ENCODE measurements at regions not wholly inside any gene's neighbourhood (a gene's known extent, or its start where the extent isn't known, plus 50 kb on each side); places are given as distances from the start of the nearest gene placed in this dataset.

GRCh38 chr3:193846569-193846968 is 253.6 kb downstream of the OPA1 start:
- TF ChIP-seq, protein P1, sequence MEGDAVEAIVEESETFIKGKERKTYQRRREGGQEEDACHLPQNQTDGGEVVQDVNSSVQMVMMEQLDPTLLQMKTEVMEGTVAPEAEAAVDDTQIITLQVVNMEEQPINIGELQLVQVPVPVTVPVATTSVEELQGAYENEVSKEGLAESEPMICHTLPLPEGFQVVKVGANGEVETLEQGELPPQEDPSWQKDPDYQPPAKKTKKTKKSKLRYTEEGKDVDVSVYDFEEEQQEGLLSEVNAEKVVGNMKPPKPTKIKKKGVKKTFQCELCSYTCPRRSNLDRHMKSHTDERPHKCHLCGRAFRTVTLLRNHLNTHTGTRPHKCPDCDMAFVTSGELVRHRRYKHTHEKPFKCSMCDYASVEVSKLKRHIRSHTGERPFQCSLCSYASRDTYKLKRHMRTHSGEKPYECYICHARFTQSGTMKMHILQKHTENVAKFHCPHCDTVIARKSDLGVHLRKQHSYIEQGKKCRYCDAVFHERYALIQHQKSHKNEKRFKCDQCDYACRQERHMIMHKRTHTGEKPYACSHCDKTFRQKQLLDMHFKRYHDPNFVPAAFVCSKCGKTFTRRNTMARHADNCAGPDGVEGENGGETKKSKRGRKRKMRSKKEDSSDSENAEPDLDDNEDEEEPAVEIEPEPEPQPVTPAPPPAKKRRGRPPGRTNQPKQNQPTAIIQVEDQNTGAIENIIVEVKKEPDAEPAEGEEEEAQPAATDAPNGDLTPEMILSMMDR (conservative IDR thresholded peaks at IDR 0.05; ENCODE audit: low read length), result no peak
- TF ChIP-seq EZH2phosphoT487 (IDR thresholded peaks at IDR 0.05; ENCODE audit: borderline replicate concordance), result no peak
